ENCODE measurements at regions not wholly inside any gene's neighbourhood (a gene's known extent, or its start where the extent isn't known, plus 50 kb on each side); places are given as distances from the start of the nearest gene placed in this dataset.
A peak's percentile ranks its signal among the peaks of the same experiment; 100 is the strongest.

DNA sequence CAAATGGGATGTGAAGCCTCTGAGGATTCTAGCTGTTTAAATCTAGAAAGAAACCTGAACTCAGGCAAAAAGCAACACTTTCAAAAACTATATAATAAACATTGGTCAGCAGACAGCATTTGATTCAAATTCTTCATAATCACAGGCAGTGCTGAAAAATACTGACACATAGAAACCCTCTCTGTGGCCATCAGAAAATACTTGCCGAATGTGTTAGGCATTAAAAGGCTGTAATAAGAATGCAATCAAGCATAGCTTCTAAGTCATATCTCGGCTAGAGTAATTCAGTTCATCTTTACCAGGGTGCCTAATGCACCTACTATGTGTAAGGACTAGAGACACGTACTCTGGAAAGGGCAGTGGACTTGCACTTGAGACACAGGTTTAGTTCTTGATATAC lies 405.3 kb upstream of the SGCD start:
- no peaks in the 10 kb centered on the region for H4K20me1 ChIP-seq (ENCODE audit: insufficient read depth, low read length)
- H3K9me3 ChIP-seq (ENCODE audit: insufficient read depth, low read depth, low read length): no peaks in the 10 kb centered on the region
- H3K27ac Mint-ChIP-seq (ENCODE audit: unreplicated experiment): no peak overlapping the region
- H3K9me3 Mint-ChIP-seq (ENCODE audit: unreplicated experiment): no peaks in the 10 kb centered on the region
- no peak overlapping the region for H2AFZ ChIP-seq (ENCODE audit: low read depth, low read length)
- no peak overlapping the region for H3K27ac ChIP-seq (ENCODE audit: low read depth, low read length)
- DNase-seq (ENCODE audit: low read depth) (no peak), FAIRE-seq (no peak)
- TF ChIP-seq, protein P1, sequence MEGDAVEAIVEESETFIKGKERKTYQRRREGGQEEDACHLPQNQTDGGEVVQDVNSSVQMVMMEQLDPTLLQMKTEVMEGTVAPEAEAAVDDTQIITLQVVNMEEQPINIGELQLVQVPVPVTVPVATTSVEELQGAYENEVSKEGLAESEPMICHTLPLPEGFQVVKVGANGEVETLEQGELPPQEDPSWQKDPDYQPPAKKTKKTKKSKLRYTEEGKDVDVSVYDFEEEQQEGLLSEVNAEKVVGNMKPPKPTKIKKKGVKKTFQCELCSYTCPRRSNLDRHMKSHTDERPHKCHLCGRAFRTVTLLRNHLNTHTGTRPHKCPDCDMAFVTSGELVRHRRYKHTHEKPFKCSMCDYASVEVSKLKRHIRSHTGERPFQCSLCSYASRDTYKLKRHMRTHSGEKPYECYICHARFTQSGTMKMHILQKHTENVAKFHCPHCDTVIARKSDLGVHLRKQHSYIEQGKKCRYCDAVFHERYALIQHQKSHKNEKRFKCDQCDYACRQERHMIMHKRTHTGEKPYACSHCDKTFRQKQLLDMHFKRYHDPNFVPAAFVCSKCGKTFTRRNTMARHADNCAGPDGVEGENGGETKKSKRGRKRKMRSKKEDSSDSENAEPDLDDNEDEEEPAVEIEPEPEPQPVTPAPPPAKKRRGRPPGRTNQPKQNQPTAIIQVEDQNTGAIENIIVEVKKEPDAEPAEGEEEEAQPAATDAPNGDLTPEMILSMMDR (IDR thresholded peaks at IDR 0.05; ENCODE audit: insufficient read depth, low read depth, low read length): no peak
- TF ChIP-seq EZH2 (IDR thresholded peaks at IDR 0.05; ENCODE audit: insufficient read depth, low read length): no peak
- no peaks in the 10 kb centered on the region for H3K27me3 ChIP-seq (ENCODE audit: insufficient read depth, low read length)
- no peaks in the 10 kb centered on the region for H3K27me3 Mint-ChIP-seq (ENCODE audit: low read depth, unreplicated experiment)
- no peak overlapping the region for H3K4me2 ChIP-seq (ENCODE audit: low read length)
- no peaks in the 10 kb centered on the region for H3K36me3 Mint-ChIP-seq (ENCODE audit: low read depth, unreplicated experiment)
- H3K79me2 ChIP-seq (ENCODE audit: insufficient read depth, low read length): no peaks in the 10 kb centered on the region
- peaks cover 3% of the 10 kb centered on the region for H3K4me1 ChIP-seq (ENCODE audit: insufficient read depth, low read length)
- no peaks in the 10 kb centered on the region for H3K36me3 ChIP-seq (ENCODE audit: insufficient read depth, low read length)
- no peak overlapping the region for H3K4me3 Mint-ChIP-seq (ENCODE audit: unreplicated experiment)
- H3K4me3 ChIP-seq (ENCODE audit: insufficient read depth, low read depth, low read length): no peak overlapping the region
- H3K4me1 Mint-ChIP-seq (ENCODE audit: low read depth, unreplicated experiment): peaks cover 17% of the 10 kb centered on the region
- H3K9ac ChIP-seq (ENCODE audit: low read length): no peak overlapping the region

DNA sequence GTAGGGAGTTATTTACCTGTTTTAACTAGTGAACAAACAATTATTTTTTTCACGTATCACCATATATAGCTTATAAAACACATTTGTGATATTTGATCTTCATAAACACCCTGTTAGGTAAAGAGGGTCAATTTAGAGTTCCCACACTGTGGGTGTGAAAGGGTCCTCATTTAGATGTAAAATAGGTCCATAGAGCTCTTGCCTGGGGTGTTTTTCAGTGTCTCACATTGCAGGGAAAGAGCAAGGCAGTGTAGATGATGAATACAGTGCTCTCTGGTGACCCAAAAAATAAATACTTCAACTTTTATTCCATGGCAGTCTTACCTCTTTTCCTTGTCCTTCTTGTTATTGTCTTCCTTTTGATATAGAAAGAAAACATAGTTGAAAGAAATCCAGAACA lies 403.2 kb upstream of the SGCD start:
- Histone ChIP-seq H3K4me1 (ENCODE audit: insufficient read depth, low read length) (peaks cover 6% of the 10 kb centered on the region), H3K9ac (ENCODE audit: low read length) (no peak overlapping the region), H3K27ac (ENCODE audit: low read depth, low read length) (no peak overlapping the region), H2AFZ (ENCODE audit: low read depth, low read length) (no peak overlapping the region), H3K27me3 (ENCODE audit: insufficient read depth, low read length) (no peaks in the 10 kb centered on the region), H3K9me3 (ENCODE audit: insufficient read depth, low read depth, low read length) (no peaks in the 10 kb centered on the region), H3K36me3 (ENCODE audit: insufficient read depth, low read length) (no peaks in the 10 kb centered on the region), H3K79me2 (ENCODE audit: insufficient read depth, low read length) (no peaks in the 10 kb centered on the region), H3K4me3 (ENCODE audit: insufficient read depth, low read depth, low read length) (no peak overlapping the region), H3K4me2 (ENCODE audit: low read length) (no peak overlapping the region), H4K20me1 (ENCODE audit: insufficient read depth, low read length) (no peaks in the 10 kb centered on the region)
- H3K27ac Mint-ChIP-seq (ENCODE audit: unreplicated experiment): peak overlapping the region; percentile 48
- no peak for FAIRE-seq
- TF ChIP-seq, protein P1 (IDR thresholded peaks at IDR 0.05; ENCODE audit: insufficient read depth, low read depth, low read length): no peak
- no peak for TF ChIP-seq EZH2 (IDR thresholded peaks at IDR 0.05; ENCODE audit: insufficient read depth, low read length)
- H3K4me1 Mint-ChIP-seq (ENCODE audit: low read depth, unreplicated experiment): peaks cover 24% of the 10 kb centered on the region
- no peak for DNase-seq (ENCODE audit: low read depth)
- no peaks in the 10 kb centered on the region for H3K36me3 Mint-ChIP-seq (ENCODE audit: low read depth, unreplicated experiment)
- no peaks in the 10 kb centered on the region for H3K9me3 Mint-ChIP-seq (ENCODE audit: unreplicated experiment)
- H3K27me3 Mint-ChIP-seq (ENCODE audit: low read depth, unreplicated experiment): no peaks in the 10 kb centered on the region
- no peak overlapping the region for H3K4me3 Mint-ChIP-seq (ENCODE audit: unreplicated experiment)

DNA sequence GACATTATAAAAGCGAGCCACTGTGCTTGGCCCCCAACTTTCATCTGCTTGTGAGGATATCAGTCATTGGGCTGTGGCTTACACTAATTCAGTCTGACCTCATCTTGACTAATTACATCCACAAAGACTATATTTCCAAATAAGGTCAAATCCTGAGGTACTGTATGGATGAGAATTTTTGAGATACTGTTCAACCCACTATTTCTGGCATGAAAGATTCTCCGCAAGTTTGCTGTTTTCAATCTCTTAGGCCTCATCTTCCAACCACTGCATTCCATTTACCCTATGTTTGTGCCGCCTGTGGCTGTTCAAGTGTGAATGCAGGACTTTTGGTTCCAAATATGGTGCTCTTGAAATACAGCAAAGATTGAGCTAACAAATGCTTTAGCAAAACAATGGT lies 400.9 kb upstream of the SGCD start:
- H3K27me3 ChIP-seq (ENCODE audit: insufficient read depth, low read length): no peaks in the 10 kb centered on the region
- peak; percentile 47 for FAIRE-seq
- peaks cover 6% of the 10 kb centered on the region for H3K4me1 ChIP-seq (ENCODE audit: insufficient read depth, low read length)
- H3K9ac ChIP-seq (ENCODE audit: low read length): no peak overlapping the region
- peak overlapping the region; percentile 92 for H3K27ac Mint-ChIP-seq (ENCODE audit: unreplicated experiment)
- H3K9me3 Mint-ChIP-seq (ENCODE audit: unreplicated experiment): no peaks in the 10 kb centered on the region
- no peaks in the 10 kb centered on the region for H4K20me1 ChIP-seq (ENCODE audit: insufficient read depth, low read length)
- H3K27me3 Mint-ChIP-seq (ENCODE audit: low read depth, unreplicated experiment): no peaks in the 10 kb centered on the region
- no peak overlapping the region for H3K4me3 Mint-ChIP-seq (ENCODE audit: unreplicated experiment)
- H3K9me3 ChIP-seq (ENCODE audit: insufficient read depth, low read depth, low read length): no peaks in the 10 kb centered on the region
- DNase-seq (ENCODE audit: low read depth): peak; percentile 84
- H3K4me1 Mint-ChIP-seq (ENCODE audit: low read depth, unreplicated experiment): peaks cover 19% of the 10 kb centered on the region
- H3K36me3 Mint-ChIP-seq (ENCODE audit: low read depth, unreplicated experiment): no peaks in the 10 kb centered on the region
- peak overlapping the region; percentile 24 for H3K27ac ChIP-seq (ENCODE audit: low read depth, low read length)
- TF ChIP-seq, protein P1 (IDR thresholded peaks at IDR 0.05; ENCODE audit: insufficient read depth, low read depth, low read length): no peak
- no peak for TF ChIP-seq EZH2 (IDR thresholded peaks at IDR 0.05; ENCODE audit: insufficient read depth, low read length)
- no peaks in the 10 kb centered on the region for H3K36me3 ChIP-seq (ENCODE audit: insufficient read depth, low read length)
- no peak overlapping the region for H3K4me3 ChIP-seq (ENCODE audit: insufficient read depth, low read depth, low read length)
- H3K4me2 ChIP-seq (ENCODE audit: low read length): no peak overlapping the region
- H2AFZ ChIP-seq (ENCODE audit: low read depth, low read length): no peak overlapping the region
- no peaks in the 10 kb centered on the region for H3K79me2 ChIP-seq (ENCODE audit: insufficient read depth, low read length)

Measured in astrocyte (in vitro differentiated cells and primary cell).